ENCODE measurements at regions not wholly inside any gene's neighbourhood (a gene's known extent, or its start where the extent isn't known, plus 50 kb on each side); places are given as distances from the start of the nearest gene placed in this dataset.

DNA sequence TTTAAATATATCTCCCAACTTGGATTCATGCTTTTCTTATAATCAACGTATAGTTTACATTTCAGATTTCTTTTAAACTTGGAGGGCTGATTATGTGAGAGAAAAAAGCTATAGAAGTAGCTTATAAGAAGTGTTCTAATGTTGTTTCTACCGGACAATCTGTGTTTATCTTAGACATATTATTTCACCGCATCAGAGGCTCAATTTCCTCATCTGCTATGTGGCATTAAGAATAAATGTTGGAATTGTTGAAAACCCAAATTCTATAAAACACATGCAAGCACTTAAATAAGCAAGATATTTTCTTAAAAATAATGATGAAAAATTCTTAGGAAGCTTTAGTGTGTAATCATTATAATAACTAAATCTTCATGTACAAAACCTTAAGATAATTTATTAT is 407.9 kb downstream of the HRH4 start:
- 60 to 88% methylated on average over 1 to 2 of the region's 3 CpGs for WGBS, 2 experiments
- Histone ChIP-seq H3K9me3 (ENCODE audit: control insufficient read depth, low read length) (no peaks in the 10 kb centered on the region), H3K27me3 (ENCODE audit: control insufficient read depth, insufficient read depth, low read length, poor library complexity, severe bottlenecking) (no peaks in the 10 kb centered on the region), H3K4me1 (ENCODE audit: control insufficient read depth, insufficient read depth, low read length) (peaks cover 3% of the 10 kb centered on the region), H3K36me3 (ENCODE audit: control insufficient read depth, insufficient read depth, low read length) (no peaks in the 10 kb centered on the region), H3K4me3 (ENCODE audit: insufficient read depth, low read depth, low read length) (no peak overlapping the region), H3K27ac (ENCODE audit: insufficient read depth, low read depth, low read length, poor library complexity, severe bottlenecking) (no peak overlapping the region)

DNA sequence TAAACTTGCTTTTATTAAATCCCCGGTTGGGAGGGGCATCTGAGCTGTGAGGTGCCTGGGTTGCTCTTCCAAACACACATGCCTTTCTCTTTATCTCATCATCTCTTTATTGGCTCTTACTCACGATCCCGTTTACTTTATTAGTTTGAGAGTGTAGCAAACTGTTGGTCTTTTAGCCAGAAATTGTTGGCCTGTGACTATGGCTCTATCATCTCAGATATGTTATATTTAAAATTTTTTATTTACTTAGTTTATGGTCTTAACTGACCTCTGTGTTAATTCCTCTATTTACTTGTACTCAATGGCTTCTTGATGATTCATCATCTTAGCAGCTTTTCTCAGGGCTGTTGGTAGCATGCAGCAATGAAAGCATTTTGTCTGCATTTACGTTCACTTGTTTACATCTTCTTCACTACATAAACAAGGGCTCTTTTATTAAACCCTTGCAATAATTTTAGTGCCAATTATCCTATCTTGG is 408.4 kb downstream of the HRH4 start:
- H3K9me3 ChIP-seq (ENCODE audit: control insufficient read depth, low read length): no peaks in the 10 kb centered on the region
- WGBS, 2 experiments: 85 to 86% methylated on average over 2 of the region's 4 CpGs
- peaks cover 3% of the 10 kb centered on the region for H3K4me1 ChIP-seq (ENCODE audit: control insufficient read depth, insufficient read depth, low read length)
- no peak overlapping the region for H3K4me3 ChIP-seq (ENCODE audit: insufficient read depth, low read depth, low read length)
- no peaks in the 10 kb centered on the region for H3K27me3 ChIP-seq (ENCODE audit: control insufficient read depth, insufficient read depth, low read length, poor library complexity, severe bottlenecking)
- no peak overlapping the region for H3K27ac ChIP-seq (ENCODE audit: insufficient read depth, low read depth, low read length, poor library complexity, severe bottlenecking)
- H3K36me3 ChIP-seq (ENCODE audit: control insufficient read depth, insufficient read depth, low read length): no peaks in the 10 kb centered on the region

GRCh38 chr18:24869285-24869684 is 408.8 kb downstream of the HRH4 start:
- 67 to 83% methylated on average over 2 to 3 of the region's 3 CpGs for WGBS, 2 experiments
- no peaks in the 10 kb centered on the region for H3K9me3 ChIP-seq (ENCODE audit: control insufficient read depth, low read length)
- H3K27ac ChIP-seq (ENCODE audit: insufficient read depth, low read depth, low read length, poor library complexity, severe bottlenecking): no peak overlapping the region
- H3K36me3 ChIP-seq (ENCODE audit: control insufficient read depth, insufficient read depth, low read length): no peaks in the 10 kb centered on the region
- peaks cover 3% of the 10 kb centered on the region for H3K4me1 ChIP-seq (ENCODE audit: control insufficient read depth, insufficient read depth, low read length)
- H3K4me3 ChIP-seq (ENCODE audit: insufficient read depth, low read depth, low read length): no peak overlapping the region
- no peaks in the 10 kb centered on the region for H3K27me3 ChIP-seq (ENCODE audit: control insufficient read depth, insufficient read depth, low read length, poor library complexity, severe bottlenecking)

DNA sequence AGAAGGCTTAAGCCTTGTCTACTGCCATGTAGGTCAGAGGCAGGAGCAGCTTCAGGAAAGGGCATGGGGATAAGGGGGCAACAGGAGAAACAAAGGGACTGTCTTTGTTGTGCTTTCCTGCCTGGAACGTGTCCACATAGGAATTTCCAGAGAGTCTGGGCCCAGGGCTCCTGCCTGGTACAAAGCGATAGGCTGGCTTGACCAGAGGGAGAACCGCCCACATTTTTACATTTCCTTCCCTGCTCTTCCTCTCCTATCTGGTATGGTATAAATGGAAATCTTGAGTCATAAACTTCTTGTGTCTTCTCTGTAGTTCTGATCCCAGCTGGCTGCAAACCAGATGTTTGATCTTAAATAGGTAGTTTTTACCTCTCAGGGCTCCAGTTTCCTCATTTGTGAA is 414.8 kb downstream of the HRH4 start:
- no peaks in the 10 kb centered on the region for H3K36me3 ChIP-seq (ENCODE audit: control insufficient read depth, insufficient read depth, low read length)
- H3K27me3 ChIP-seq (ENCODE audit: control insufficient read depth, insufficient read depth, low read length, poor library complexity, severe bottlenecking): no peaks in the 10 kb centered on the region
- no peaks in the 10 kb centered on the region for H3K9me3 ChIP-seq (ENCODE audit: control insufficient read depth, low read length)
- no peak overlapping the region for H3K27ac ChIP-seq (ENCODE audit: insufficient read depth, low read depth, low read length, poor library complexity, severe bottlenecking)
- 66 to 78% methylated on average over 2 to 3 of the region's 3 CpGs for WGBS, 2 experiments
- H3K4me3 ChIP-seq (ENCODE audit: insufficient read depth, low read depth, low read length): no peak overlapping the region
- H3K4me1 ChIP-seq (ENCODE audit: control insufficient read depth, insufficient read depth, low read length): peaks cover 13% of the 10 kb centered on the region

DNA sequence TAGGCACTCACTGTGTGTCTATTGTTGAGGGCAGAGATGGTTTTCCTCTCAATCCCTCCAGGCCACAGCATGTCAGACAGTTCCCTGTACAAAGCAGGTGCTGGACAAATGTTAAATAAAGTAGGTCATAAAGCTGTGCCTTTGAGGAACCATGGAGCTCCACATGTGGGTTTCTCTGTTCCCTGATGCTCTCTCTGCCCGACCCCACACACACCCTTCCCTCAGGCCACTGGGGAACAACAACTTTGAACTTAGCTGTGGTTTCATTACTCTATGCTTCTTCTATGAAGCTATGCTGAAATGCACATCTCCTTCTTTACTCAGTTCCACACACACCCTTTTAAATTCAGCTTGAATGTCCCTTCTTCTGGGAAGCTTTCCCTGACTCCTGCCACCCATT is 415.3 kb downstream of the HRH4 start:
- no peaks in the 10 kb centered on the region for H3K36me3 ChIP-seq (ENCODE audit: control insufficient read depth, insufficient read depth, low read length)
- H3K9me3 ChIP-seq (ENCODE audit: control insufficient read depth, low read length): no peaks in the 10 kb centered on the region
- 77 to 86% methylated on average over 1 of the region's 1 CpG for WGBS, 2 experiments
- H3K27ac ChIP-seq (ENCODE audit: insufficient read depth, low read depth, low read length, poor library complexity, severe bottlenecking): no peak overlapping the region
- peaks cover 13% of the 10 kb centered on the region for H3K4me1 ChIP-seq (ENCODE audit: control insufficient read depth, insufficient read depth, low read length)
- H3K27me3 ChIP-seq (ENCODE audit: control insufficient read depth, insufficient read depth, low read length, poor library complexity, severe bottlenecking): no peaks in the 10 kb centered on the region
- H3K4me3 ChIP-seq (ENCODE audit: insufficient read depth, low read depth, low read length): no peak overlapping the region

GRCh38 chr18:24876266-24876665 is 415.8 kb downstream of the HRH4 start:
- Histone ChIP-seq H3K27me3 (ENCODE audit: control insufficient read depth, insufficient read depth, low read length, poor library complexity, severe bottlenecking) (no peaks in the 10 kb centered on the region), H3K9me3 (ENCODE audit: control insufficient read depth, low read length) (no peaks in the 10 kb centered on the region), H3K27ac (ENCODE audit: insufficient read depth, low read depth, low read length, poor library complexity, severe bottlenecking) (no peak overlapping the region), H3K36me3 (ENCODE audit: control insufficient read depth, insufficient read depth, low read length) (no peaks in the 10 kb centered on the region), H3K4me1 (ENCODE audit: control insufficient read depth, insufficient read depth, low read length) (peaks cover 13% of the 10 kb centered on the region), H3K4me3 (ENCODE audit: insufficient read depth, low read depth, low read length) (no peak overlapping the region)
- 93 to 94% methylated on average over 4 of the region's 5 CpGs for WGBS, 2 experiments

DNA sequence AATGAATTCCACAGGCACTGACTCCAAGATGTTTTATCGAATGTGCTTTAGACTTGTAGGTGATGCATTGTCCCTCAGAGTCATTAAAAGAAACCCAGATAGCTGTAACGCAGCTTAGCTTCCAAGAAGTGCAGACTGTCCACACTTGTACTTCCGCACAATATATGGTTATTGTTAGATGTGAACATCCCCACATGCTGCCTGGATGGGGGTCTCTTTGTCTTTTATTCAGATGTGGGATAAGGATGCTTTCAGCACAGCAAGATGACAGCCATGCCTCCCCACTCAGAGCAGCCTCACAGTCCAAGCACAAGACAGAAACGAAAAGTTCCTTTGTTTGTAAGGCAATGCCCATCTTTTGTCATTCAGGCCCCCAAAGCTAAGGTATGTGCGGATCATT is 416.6 kb downstream of the HRH4 start:
- Histone ChIP-seq H3K4me1 (ENCODE audit: control insufficient read depth, insufficient read depth, low read length) (peaks cover 13% of the 10 kb centered on the region), H3K27ac (ENCODE audit: insufficient read depth, low read depth, low read length, poor library complexity, severe bottlenecking) (peak overlapping the region; percentile 61), H3K9me3 (ENCODE audit: control insufficient read depth, low read length) (no peaks in the 10 kb centered on the region), H3K36me3 (ENCODE audit: control insufficient read depth, insufficient read depth, low read length) (no peaks in the 10 kb centered on the region), H3K4me3 (ENCODE audit: insufficient read depth, low read depth, low read length) (no peak overlapping the region), H3K27me3 (ENCODE audit: control insufficient read depth, insufficient read depth, low read length, poor library complexity, severe bottlenecking) (no peaks in the 10 kb centered on the region)
- 79 to 80% methylated on average over 4 to 5 of the region's 5 CpGs for WGBS, 2 experiments

GRCh38 chr18:24877546-24877945 is 417.1 kb downstream of the HRH4 start:
- Histone ChIP-seq H3K9me3 (ENCODE audit: control insufficient read depth, low read length) (no peaks in the 10 kb centered on the region), H3K27me3 (ENCODE audit: control insufficient read depth, insufficient read depth, low read length, poor library complexity, severe bottlenecking) (no peaks in the 10 kb centered on the region), H3K4me3 (ENCODE audit: insufficient read depth, low read depth, low read length) (no peak overlapping the region), H3K27ac (ENCODE audit: insufficient read depth, low read depth, low read length, poor library complexity, severe bottlenecking) (peak overlapping the region; percentile 61), H3K4me1 (ENCODE audit: control insufficient read depth, insufficient read depth, low read length) (peaks cover 13% of the 10 kb centered on the region), H3K36me3 (ENCODE audit: control insufficient read depth, insufficient read depth, low read length) (no peaks in the 10 kb centered on the region)
- WGBS, 2 experiments: 47 to 49% methylated on average over 6 of the region's 6 CpGs

GRCh38 chr18:24878289-24878688 is 417.9 kb downstream of the HRH4 start:
- Histone ChIP-seq H3K4me3 (ENCODE audit: insufficient read depth, low read depth, low read length) (no peak overlapping the region), H3K36me3 (ENCODE audit: control insufficient read depth, insufficient read depth, low read length) (no peaks in the 10 kb centered on the region), H3K9me3 (ENCODE audit: control insufficient read depth, low read length) (no peaks in the 10 kb centered on the region), H3K27ac (ENCODE audit: insufficient read depth, low read depth, low read length, poor library complexity, severe bottlenecking) (no peak overlapping the region), H3K4me1 (ENCODE audit: control insufficient read depth, insufficient read depth, low read length) (peaks cover 13% of the 10 kb centered on the region), H3K27me3 (ENCODE audit: control insufficient read depth, insufficient read depth, low read length, poor library complexity, severe bottlenecking) (no peaks in the 10 kb centered on the region)
- 54 to 70% methylated on average over 1 to 4 of the region's 4 CpGs for WGBS, 2 experiments

- no peaks in the 10 kb centered on the region for H3K27me3 ChIP-seq (ENCODE audit: control insufficient read depth, insufficient read depth, low read length, poor library complexity, severe bottlenecking)
- WGBS, 2 experiments: 73 to 83% methylated on average over 1 of the region's 2 CpGs
Measured at GRCh38 chr18:24885276-24885675, 424.8 kb downstream of the HRH4 start.

DNA sequence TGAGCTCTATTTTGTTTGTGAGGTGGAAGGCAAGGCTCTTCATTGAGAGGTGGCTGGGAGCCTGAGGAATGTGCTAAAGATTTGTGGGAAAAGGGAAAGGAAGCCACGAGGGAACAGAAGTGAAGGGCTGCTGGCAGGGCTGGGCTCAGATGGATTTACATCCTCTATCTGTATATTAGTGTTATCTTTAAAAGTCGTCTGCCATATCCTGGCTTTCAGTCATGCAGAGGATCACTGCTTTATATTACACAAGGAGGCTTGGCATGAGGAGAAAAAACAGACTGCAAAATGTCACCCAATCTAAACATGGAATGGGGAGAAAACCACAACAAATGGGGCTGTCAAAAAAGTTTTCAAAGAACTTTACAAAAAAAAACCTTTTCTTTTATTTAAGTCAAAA is 434.4 kb downstream of the HRH4 start:
- Histone ChIP-seq H3K27me3 (ENCODE audit: control insufficient read depth, insufficient read depth, low read length, poor library complexity, severe bottlenecking) (no peaks in the 10 kb centered on the region), H3K36me3 (ENCODE audit: control insufficient read depth, insufficient read depth, low read length) (no peaks in the 10 kb centered on the region), H3K9me3 (ENCODE audit: control insufficient read depth, low read length) (no peaks in the 10 kb centered on the region), H3K4me3 (ENCODE audit: insufficient read depth, low read depth, low read length) (no peak overlapping the region), H3K27ac (ENCODE audit: insufficient read depth, low read depth, low read length, poor library complexity, severe bottlenecking) (no peak overlapping the region), H3K4me1 (ENCODE audit: control insufficient read depth, insufficient read depth, low read length) (no peaks in the 10 kb centered on the region)
- WGBS, 2 experiments: 56 to 76% methylated on average over 2 of the region's 2 CpGs

More at GRCh38 chr18:24885276-24885675, 424.8 kb downstream of the HRH4 start:
- no peaks in the 10 kb centered on the region for H3K36me3 ChIP-seq (ENCODE audit: control insufficient read depth, insufficient read depth, low read length)
- peaks cover 7% of the 10 kb centered on the region for H3K4me1 ChIP-seq (ENCODE audit: control insufficient read depth, insufficient read depth, low read length)
- no peak overlapping the region for H3K4me3 ChIP-seq (ENCODE audit: insufficient read depth, low read depth, low read length)
- H3K27ac ChIP-seq (ENCODE audit: insufficient read depth, low read depth, low read length, poor library complexity, severe bottlenecking): no peak overlapping the region
- H3K9me3 ChIP-seq (ENCODE audit: control insufficient read depth, low read length): no peaks in the 10 kb centered on the region

Data from ectodermal cell (in vitro differentiated cells).